ENCODE measurements at regions not wholly inside any gene's neighbourhood (a gene's known extent, or its start where the extent isn't known, plus 50 kb on each side); places are given as distances from the start of the nearest gene placed in this dataset.

DNA sequence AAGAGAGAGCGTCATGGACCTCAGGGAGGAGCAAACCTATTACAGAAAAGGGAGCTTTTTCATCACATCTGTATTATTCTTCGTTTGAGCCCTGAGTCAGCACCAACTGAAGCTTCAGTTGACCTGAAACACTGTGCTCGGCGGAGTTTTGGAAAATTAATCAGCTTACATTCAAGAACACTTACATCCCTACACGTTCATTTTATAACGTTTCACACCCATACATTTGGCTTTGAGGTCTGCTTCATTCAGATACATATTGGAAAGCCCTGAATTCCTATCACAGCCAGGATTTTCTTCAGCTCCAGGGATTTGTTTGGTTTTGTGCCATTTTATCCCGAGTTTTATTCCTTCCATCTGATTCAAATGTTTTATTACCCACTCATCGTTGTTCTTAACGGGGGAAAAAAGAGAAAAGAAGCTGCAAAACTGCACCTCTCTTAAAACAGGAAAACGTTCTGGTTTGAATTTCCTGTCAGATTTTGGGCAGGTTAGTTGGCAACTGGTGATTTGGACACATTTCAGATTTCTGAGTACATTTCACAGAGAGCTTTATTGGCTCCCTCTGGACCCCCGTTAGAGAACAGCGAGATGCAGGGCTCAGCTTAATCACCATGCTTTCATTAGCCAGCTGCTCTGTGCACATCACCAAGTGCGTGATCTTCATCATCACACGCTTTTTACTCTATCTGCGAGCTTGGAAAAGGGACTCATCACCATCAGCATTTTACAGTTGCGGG is 88.8 kb downstream of the CDC42EP3 start:
- H3K4me3 ChIP-seq (ENCODE audit: control insufficient read depth, low read depth, low read length), result no peak overlapping the region
- no peak for TF ChIP-seq CTCF (IDR thresholded peaks at IDR 0.05; ENCODE audit: control insufficient read depth, insufficient read depth, low read depth, low read length, missing control alignments)
- no peak for DNase-seq (ENCODE audit: low read depth)

DNA sequence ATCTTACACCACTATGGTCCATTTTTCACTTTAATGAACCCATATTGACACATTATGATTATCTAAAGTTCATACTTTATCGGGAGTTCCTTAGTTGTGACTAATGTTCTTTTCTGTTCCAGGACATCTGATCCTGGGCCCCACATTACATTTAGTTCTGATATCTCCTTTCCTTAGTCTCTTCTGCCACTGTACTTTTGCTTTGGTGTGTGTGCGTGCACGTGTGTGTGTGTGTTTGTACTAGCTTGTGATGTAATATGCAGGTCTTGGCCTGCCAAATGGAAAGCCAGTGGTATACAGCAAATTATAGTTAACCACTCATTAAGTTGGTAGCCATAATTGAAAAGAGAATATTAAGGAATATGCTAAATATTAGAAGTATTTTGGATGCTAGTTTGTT is 88.0 kb downstream of the CDC42EP3 start:
- TF ChIP-seq CTCF (IDR thresholded peaks at IDR 0.05; ENCODE audit: control insufficient read depth, insufficient read depth, low read depth, low read length, missing control alignments), result no peak
- H3K4me3 ChIP-seq (ENCODE audit: control insufficient read depth, low read depth, low read length), result no peak overlapping the region
- no peak for DNase-seq (ENCODE audit: low read depth)

GRCh38 chr2:37583867-37584266 is 87.6 kb downstream of the CDC42EP3 start:
- TF ChIP-seq CTCF (IDR thresholded peaks at IDR 0.05; ENCODE audit: control insufficient read depth, insufficient read depth, low read depth, low read length, missing control alignments), result no peak
- DNase-seq (ENCODE audit: low read depth), result no peak
- H3K4me3 ChIP-seq (ENCODE audit: control insufficient read depth, low read depth, low read length), result no peak overlapping the region

DNA sequence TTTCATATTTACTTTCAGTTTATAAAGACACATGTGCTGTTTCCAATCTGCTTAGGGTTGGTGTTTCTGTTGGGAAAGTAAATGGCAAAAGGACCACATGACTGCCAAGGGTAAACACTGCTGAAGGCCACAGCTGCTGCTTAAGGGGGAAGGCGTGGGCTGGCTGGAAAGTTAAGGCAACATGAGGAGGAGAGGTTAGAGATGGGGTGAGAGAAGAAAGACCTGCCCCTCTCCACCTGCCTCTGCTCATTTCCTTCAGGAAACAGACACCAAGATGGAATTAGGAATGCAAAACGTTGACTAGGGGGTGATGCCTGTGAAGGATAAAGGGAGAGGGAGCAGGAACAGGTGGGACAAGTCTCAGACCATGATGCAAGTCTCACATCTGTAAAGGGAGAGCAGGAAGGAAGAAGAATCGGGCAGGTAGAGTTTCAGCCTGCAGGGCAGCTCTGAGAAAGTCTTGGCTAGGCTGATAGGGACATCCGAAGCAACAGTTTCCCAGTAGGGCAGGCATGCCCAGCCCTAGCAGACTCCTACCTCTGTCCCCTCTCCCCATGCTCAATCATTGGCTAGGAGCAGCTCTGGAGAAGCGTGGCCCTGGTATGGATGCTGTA is 86.0 kb downstream of the CDC42EP3 start:
- no peak for DNase-seq (ENCODE audit: low read depth)
- TF ChIP-seq CTCF (IDR thresholded peaks at IDR 0.05; ENCODE audit: control insufficient read depth, insufficient read depth, low read depth, low read length, missing control alignments), result no peak
- H3K4me3 ChIP-seq (ENCODE audit: control insufficient read depth, low read depth, low read length), result no peak overlapping the region

GRCh38 chr2:37585982-37586621 is 85.3 kb downstream of the CDC42EP3 start:
- DNase-seq (ENCODE audit: low read depth), result peak; percentile 82
- H3K4me3 ChIP-seq (ENCODE audit: control insufficient read depth, low read depth, low read length), result no peak overlapping the region
- no peak for TF ChIP-seq CTCF (IDR thresholded peaks at IDR 0.05; ENCODE audit: control insufficient read depth, insufficient read depth, low read depth, low read length, missing control alignments)

DNA sequence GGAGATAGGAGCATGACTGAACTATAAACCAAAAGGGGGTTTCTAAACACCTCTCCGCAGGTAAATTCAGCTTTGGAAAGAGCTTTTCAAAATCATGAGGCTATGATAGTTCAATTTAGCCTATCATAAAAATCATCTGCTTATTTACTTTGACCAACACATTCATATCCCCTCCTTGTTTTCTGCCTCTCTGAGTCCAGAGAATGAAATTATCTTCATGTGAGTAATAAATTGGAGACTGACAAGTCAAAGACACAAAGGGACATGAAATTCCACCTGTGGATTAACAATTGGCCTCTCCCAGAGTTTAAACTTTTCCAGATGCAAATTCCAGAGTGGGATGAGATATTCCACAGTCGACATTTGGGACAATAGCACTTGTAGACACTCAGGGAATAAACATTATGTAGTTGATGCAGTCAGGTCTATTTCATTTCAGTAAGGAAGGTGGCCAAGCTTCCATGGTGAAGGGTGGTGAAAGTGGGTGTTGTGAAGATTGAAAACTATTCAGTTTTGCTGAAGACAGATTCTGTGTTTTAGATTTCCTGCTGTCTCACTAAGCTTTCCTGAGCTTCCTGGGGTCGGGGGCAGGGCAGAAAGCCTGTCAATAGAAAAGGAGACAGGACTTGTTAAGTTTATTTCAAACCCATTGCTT is 84.7 kb downstream of the CDC42EP3 start:
- no peak for DNase-seq (ENCODE audit: low read depth)
- no peak overlapping the region for H3K4me3 ChIP-seq (ENCODE audit: control insufficient read depth, low read depth, low read length)
- TF ChIP-seq CTCF (IDR thresholded peaks at IDR 0.05; ENCODE audit: control insufficient read depth, insufficient read depth, low read depth, low read length, missing control alignments), result no peak
